ENCODE measurements at regions not wholly inside any gene's neighbourhood (a gene's known extent, or its start where the extent isn't known, plus 50 kb on each side); places are given as distances from the start of the nearest gene placed in this dataset.

DNA sequence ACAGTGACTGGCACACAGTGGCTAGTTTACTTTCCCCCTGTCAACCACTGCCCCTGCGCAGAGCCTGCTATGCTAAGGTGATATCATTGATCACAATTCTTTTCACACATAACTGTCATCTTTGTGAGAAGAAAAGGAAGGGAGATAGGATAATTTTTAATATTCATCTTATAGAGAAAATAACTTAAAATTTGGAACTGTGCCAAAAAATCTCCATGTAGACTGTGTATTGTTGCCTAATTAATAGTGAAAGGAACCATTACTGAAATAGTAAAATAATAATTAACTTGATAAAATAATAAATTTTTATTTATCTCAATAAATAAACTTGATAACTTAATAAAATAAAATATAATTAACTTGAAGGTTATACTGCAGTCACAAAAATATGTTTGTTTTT is 1069.4 kb downstream of the C4orf33 start:
- TF ChIP-seq, protein P1, sequence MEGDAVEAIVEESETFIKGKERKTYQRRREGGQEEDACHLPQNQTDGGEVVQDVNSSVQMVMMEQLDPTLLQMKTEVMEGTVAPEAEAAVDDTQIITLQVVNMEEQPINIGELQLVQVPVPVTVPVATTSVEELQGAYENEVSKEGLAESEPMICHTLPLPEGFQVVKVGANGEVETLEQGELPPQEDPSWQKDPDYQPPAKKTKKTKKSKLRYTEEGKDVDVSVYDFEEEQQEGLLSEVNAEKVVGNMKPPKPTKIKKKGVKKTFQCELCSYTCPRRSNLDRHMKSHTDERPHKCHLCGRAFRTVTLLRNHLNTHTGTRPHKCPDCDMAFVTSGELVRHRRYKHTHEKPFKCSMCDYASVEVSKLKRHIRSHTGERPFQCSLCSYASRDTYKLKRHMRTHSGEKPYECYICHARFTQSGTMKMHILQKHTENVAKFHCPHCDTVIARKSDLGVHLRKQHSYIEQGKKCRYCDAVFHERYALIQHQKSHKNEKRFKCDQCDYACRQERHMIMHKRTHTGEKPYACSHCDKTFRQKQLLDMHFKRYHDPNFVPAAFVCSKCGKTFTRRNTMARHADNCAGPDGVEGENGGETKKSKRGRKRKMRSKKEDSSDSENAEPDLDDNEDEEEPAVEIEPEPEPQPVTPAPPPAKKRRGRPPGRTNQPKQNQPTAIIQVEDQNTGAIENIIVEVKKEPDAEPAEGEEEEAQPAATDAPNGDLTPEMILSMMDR (IDR thresholded peaks at IDR 0.05; ENCODE audit: poor library complexity): no peak
- no peak for TF ChIP-seq EZH2phosphoT487 (IDR thresholded peaks at IDR 0.05; ENCODE audit: low read depth, severe bottlenecking, unreplicated experiment)
- TF ChIP-seq EZH2 (IDR thresholded peaks at IDR 0.05; ENCODE audit: borderline replicate concordance): no peak

All from hepatocyte (in vitro differentiated cells).